ENCODE measurements at regions not wholly inside any gene's neighbourhood (a gene's known extent, or its start where the extent isn't known, plus 50 kb on each side); places are given as distances from the start of the nearest gene placed in this dataset.
"Not testable (repeated sequence)": the region's sequence is repeated elsewhere in the genome, so short reads cannot be mapped to it uniquely, and the experiment has no call there.

DNA sequence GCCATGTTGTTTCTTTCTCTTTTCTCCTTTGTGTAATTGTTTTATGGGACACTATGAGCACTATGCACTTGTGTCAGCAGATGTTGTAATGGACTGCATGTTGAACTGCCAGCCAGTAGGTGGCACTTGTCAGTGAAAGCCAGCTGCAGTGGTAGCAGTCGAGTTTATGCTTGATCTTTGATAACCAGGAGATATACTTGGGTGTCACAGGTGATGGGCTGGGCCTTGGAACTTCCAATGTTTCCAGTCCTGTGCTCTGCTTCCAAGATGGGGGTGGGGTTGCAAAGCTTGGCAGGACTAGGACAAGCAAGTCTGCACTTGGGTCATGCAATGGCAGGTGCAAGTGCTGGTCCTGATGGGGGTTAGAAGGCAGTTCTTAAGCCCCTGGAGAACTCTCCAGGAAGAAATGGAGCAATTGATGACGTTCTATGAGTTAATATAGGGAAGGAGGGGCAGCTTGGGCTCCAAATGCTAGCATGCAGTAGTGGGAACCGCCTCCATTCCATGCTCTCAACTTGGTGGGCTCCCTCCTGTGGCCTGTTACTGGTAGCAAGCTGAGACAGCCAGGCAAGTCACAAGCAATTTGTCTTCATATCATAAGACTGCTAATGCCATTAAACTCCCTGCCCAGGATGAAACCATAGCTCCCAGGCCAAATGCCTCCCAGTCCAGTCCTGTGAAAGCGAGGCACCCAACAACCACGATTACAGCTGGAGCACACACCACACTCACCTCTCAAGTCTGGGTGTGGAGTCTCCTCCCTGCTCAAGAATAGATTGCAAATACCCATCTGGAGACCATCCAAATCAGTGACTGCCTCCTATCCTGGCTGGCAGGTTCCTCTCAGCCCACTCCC lies 287.2 kb downstream of the CGGBP1 start:
- no peaks in the 10 kb centered on the region for H3K4me1 ChIP-seq (ENCODE audit: control insufficient read depth in 2 of 2, insufficient read depth in 2 of 2, low read length in 2 of 2)
- H3K36me3 ChIP-seq (ENCODE audit: control insufficient read depth in 2 of 2, insufficient read depth in 2 of 2, low read length in 1 of 2), result no peaks in the 10 kb centered on the region
- H3K27me3 ChIP-seq (ENCODE audit: control insufficient read depth in 2 of 2, insufficient read depth in 1 of 2, low read length in 1 of 2), result no peaks in the 10 kb centered on the region
- H3K9me3 ChIP-seq (ENCODE audit: control insufficient read depth in 2 of 2, insufficient read depth in 1 of 2, low read length in 1 of 2), result no peaks in the 10 kb centered on the region
- DNase-seq (ENCODE audit: low read depth in 6 of 9, low spot score in 9 of 9), result peak in 5 of 9 donors; percentile 30 to 67 (median 44)
- WGBS, result 47% methylated on average over 5 of the region's 5 CpGs
- no peak overlapping the region for H3K4me3 ChIP-seq (ENCODE audit: low read length in 2 of 2)
- H3K27ac ChIP-seq (ENCODE audit: low read depth in 1 of 2, low read length in 1 of 2), result no peak overlapping the region

DNA sequence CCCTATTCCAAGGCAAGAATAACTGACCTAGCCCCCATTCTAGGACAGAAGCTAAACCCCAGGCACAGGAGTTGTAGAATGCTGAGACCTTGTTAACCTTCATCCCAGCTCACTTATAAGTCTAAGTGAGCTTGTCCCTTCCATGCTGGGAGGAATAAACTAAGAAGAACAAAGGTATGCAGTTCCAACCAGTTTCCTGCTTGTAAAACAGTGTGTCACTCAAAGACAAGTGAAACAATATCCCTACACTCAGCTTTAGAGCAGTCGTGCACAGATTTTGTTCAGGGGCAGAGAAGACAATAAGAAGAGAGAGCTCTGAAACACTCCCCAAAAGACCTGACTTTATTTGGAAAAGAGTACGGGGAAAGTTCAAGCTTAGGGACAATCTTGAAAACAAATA lies 292.1 kb downstream of the CGGBP1 start:
- H3K9me3 ChIP-seq (ENCODE audit: control insufficient read depth in 2 of 2, insufficient read depth in 1 of 2, low read length in 1 of 2), result peaks cover 0 to 2% of the 10 kb centered on the region in 2 donors
- WGBS, result 71% methylated on average over 2 of the region's 2 CpGs
- DNase-seq (ENCODE audit: low read depth in 6 of 9, low spot score in 9 of 9), result no peak
- no peak overlapping the region for H3K4me3 ChIP-seq (ENCODE audit: low read length in 2 of 2)
- H3K4me1 ChIP-seq (ENCODE audit: control insufficient read depth in 2 of 2, insufficient read depth in 2 of 2, low read length in 2 of 2), result no peaks in the 10 kb centered on the region
- H3K36me3 ChIP-seq (ENCODE audit: control insufficient read depth in 2 of 2, insufficient read depth in 2 of 2, low read length in 1 of 2), result no peaks in the 10 kb centered on the region
- no peak overlapping the region for H3K27ac ChIP-seq (ENCODE audit: low read depth in 1 of 2, low read length in 1 of 2)
- no peaks in the 10 kb centered on the region for H3K27me3 ChIP-seq (ENCODE audit: control insufficient read depth in 2 of 2, insufficient read depth in 1 of 2, low read length in 1 of 2)

DNA sequence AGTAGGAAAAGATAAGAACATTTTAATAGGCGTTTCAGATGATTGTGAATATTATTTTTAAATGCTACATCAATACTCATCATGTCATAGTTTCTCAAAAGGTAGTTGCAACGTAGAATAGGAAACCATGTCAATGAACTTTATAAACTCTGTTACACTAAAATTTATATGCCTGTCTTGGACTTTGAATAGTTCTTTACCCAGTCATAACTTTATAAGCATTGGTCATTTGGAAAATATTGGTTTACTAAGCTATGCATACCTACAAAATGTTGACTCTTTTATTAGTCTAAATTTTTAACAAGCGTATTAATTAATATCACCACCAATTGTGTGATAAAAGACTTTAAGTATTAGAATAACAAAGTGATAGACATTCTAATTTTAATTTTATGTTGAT lies 293.5 kb downstream of the CGGBP1 start:
- no peak for DNase-seq (ENCODE audit: low read depth in 6 of 9, low spot score in 9 of 9)
- Histone ChIP-seq H3K9me3 (ENCODE audit: control insufficient read depth in 2 of 2, insufficient read depth in 1 of 2, low read length in 1 of 2) (peaks cover 0 to 4% of the 10 kb centered on the region in 2 donors), H3K27me3 (ENCODE audit: control insufficient read depth in 2 of 2, insufficient read depth in 1 of 2, low read length in 1 of 2) (no peaks in the 10 kb centered on the region), H3K4me3 (ENCODE audit: low read length in 2 of 2) (no peak overlapping the region), H3K36me3 (ENCODE audit: control insufficient read depth in 2 of 2, insufficient read depth in 2 of 2, low read length in 1 of 2) (no peaks in the 10 kb centered on the region), H3K27ac (ENCODE audit: low read depth in 1 of 2, low read length in 1 of 2) (no peak overlapping the region), H3K4me1 (ENCODE audit: control insufficient read depth in 2 of 2, insufficient read depth in 2 of 2, low read length in 2 of 2) (no peaks in the 10 kb centered on the region)
- 96% methylated on average over 3 of the region's 3 CpGs for WGBS

DNA sequence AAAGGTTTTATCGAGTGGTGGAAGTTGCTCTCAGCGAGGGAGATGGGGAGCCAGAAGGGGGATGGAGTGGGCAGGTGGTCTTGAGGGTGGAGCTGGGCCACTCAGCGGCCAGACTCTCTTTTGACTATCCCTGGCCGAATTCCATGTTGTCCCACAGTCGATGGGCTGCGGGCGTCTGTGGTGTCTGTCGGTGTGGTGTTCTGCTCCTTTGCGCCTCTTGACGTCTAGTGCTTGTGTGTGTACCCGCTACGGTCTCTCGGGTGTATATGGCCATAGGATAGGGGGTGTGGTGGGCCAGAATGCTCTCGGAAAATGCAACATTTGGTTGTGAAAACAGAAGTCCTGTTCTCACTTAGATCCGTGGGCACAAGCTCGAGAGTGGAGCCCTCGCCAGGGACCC lies 297.0 kb downstream of the CGGBP1 start:
- Histone ChIP-seq H3K4me1 (ENCODE audit: control insufficient read depth in 2 of 2, insufficient read depth in 2 of 2, low read length in 2 of 2) (no peaks in the 10 kb centered on the region), H3K9me3 (ENCODE audit: control insufficient read depth in 2 of 2, insufficient read depth in 1 of 2, low read length in 1 of 2) (peaks cover 0 to 4% of the 10 kb centered on the region in 2 donors), H3K4me3 (ENCODE audit: low read length in 2 of 2) (no peak overlapping the region), H3K27ac (ENCODE audit: low read depth in 1 of 2, low read length in 1 of 2) (no peak overlapping the region), H3K27me3 (ENCODE audit: control insufficient read depth in 2 of 2, insufficient read depth in 1 of 2, low read length in 1 of 2) (no peaks in the 10 kb centered on the region), H3K36me3 (ENCODE audit: control insufficient read depth in 2 of 2, insufficient read depth in 2 of 2, low read length in 1 of 2) (no peaks in the 10 kb centered on the region)
- WGBS, result 98% methylated on average over 17 of the region's 17 CpGs
- no peak for DNase-seq (ENCODE audit: low read depth in 6 of 9, low spot score in 9 of 9)

DNA sequence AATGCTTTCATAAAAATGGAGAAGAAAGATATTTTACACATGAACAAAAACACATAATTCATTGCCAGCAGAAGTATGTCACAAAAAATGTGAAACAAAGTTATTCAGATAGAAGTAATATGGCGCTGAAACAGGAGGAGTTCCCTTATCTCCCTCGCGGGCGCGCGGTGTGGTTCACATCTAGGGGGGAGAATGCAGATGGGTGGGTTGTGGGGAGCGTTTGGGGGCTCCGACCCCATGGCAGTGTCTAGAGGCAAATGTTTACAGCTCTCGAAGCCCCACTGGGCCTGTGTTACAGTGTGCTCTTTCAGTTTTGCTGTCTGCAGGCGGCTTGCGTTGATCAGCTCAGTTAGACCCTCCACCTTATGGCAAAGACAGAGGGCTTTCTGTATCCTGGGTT lies 297.5 kb downstream of the CGGBP1 start:
- Histone ChIP-seq H3K4me1 (ENCODE audit: control insufficient read depth in 2 of 2, insufficient read depth in 2 of 2, low read length in 2 of 2) (no peaks in the 10 kb centered on the region), H3K27me3 (ENCODE audit: control insufficient read depth in 2 of 2, insufficient read depth in 1 of 2, low read length in 1 of 2) (no peaks in the 10 kb centered on the region), H3K27ac (ENCODE audit: low read depth in 1 of 2, low read length in 1 of 2) (no peak overlapping the region), H3K4me3 (ENCODE audit: low read length in 2 of 2) (no peak overlapping the region), H3K36me3 (ENCODE audit: control insufficient read depth in 2 of 2, insufficient read depth in 2 of 2, low read length in 1 of 2) (no peaks in the 10 kb centered on the region), H3K9me3 (ENCODE audit: control insufficient read depth in 2 of 2, insufficient read depth in 1 of 2, low read length in 1 of 2) (peaks cover 0 to 4% of the 10 kb centered on the region in 2 donors)
- 94% methylated on average over 11 of the region's 11 CpGs for WGBS
- no peak for DNase-seq (ENCODE audit: low read depth in 6 of 9, low spot score in 9 of 9)

DNA sequence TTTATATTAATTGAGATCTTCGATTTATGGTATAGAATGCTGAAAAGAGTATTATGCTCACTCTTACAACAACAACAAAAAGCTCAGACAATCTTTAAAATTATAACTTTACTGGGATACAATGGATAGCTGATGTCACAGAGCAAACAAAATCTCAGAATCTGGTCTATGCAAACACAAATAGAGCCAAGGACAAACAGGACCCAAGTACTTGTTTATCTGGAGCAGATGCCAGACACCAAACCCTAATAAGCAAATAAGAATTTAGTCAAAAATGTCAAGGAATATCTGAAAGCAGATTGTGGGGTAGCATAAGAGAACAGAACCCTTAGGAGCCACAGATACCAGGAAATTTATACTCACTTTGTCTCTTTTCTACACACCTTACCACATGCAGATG lies 302.2 kb downstream of the CGGBP1 start:
- WGBS, result 86% methylated on average over 1 of the region's 1 CpG
- Histone ChIP-seq H3K4me1 (ENCODE audit: control insufficient read depth in 2 of 2, insufficient read depth in 2 of 2, low read length in 2 of 2) (no peaks in the 10 kb centered on the region), H3K9me3 (ENCODE audit: control insufficient read depth in 2 of 2, insufficient read depth in 1 of 2, low read length in 1 of 2) (peaks cover 0 to 1% of the 10 kb centered on the region in 2 donors), H3K27me3 (ENCODE audit: control insufficient read depth in 2 of 2, insufficient read depth in 1 of 2, low read length in 1 of 2) (no peaks in the 10 kb centered on the region), H3K27ac (ENCODE audit: low read depth in 1 of 2, low read length in 1 of 2) (no peak overlapping the region), H3K4me3 (ENCODE audit: low read length in 2 of 2) (no peak overlapping the region), H3K36me3 (ENCODE audit: control insufficient read depth in 2 of 2, insufficient read depth in 2 of 2, low read length in 1 of 2) (no peaks in the 10 kb centered on the region)
- no peak for DNase-seq (ENCODE audit: low read depth in 6 of 9, low spot score in 9 of 9)

DNA sequence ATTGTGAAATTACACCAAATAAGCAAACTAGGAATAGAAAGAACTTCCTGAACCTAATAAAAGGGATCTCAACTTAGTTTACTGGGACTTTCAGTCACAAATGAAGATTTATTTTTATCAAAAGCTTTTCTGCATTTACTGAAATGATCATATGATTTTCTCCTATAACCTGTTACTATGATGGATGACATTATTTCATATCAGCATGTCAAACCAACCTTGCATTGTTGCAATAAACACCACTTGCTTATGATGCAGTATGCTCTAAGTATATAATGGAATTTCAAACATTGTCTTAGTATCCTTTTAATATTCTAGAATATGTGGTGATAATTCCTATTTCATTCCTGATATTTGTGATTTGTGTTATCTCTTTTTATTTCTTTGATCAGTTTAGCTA lies 303.0 kb downstream of the CGGBP1 start:
- no peak overlapping the region for H3K27ac ChIP-seq (ENCODE audit: low read depth in 1 of 2, low read length in 1 of 2)
- no peaks in the 10 kb centered on the region for H3K9me3 ChIP-seq (ENCODE audit: control insufficient read depth in 2 of 2, insufficient read depth in 1 of 2, low read length in 1 of 2)
- H3K4me3 ChIP-seq (ENCODE audit: low read length in 2 of 2), result no peak overlapping the region
- no peak for DNase-seq (ENCODE audit: low read depth in 6 of 9, low spot score in 9 of 9)
- H3K36me3 ChIP-seq (ENCODE audit: control insufficient read depth in 2 of 2, insufficient read depth in 2 of 2, low read length in 1 of 2), result no peaks in the 10 kb centered on the region
- H3K27me3 ChIP-seq (ENCODE audit: control insufficient read depth in 2 of 2, insufficient read depth in 1 of 2, low read length in 1 of 2), result no peaks in the 10 kb centered on the region
- H3K4me1 ChIP-seq (ENCODE audit: control insufficient read depth in 2 of 2, insufficient read depth in 2 of 2, low read length in 2 of 2), result no peaks in the 10 kb centered on the region

DNA sequence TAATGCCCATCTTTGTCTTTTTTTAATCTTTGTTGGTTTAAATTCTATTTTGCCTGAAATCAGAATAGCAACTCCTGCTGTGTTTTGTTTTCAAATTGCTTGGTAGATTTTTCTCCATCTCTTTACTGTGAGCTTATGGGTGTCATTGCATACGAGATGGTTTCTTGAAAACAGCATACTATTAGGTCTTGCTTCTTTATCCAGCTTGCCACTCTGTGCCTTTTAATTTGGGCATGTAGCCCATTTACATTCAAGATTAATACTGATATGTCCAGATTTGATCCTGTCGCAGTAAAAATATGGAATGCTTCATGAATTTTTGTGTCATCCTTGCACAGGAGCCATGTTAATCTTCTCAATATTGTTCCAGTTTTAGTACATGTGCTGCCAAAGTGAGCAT lies 316.6 kb downstream of the CGGBP1 start:
- no peak for DNase-seq (ENCODE audit: low read depth in 6 of 9, low spot score in 9 of 9)
- Histone ChIP-seq H3K27ac (ENCODE audit: low read depth in 1 of 2, low read length in 1 of 2) (no peak overlapping the region), H3K4me3 (ENCODE audit: low read length in 2 of 2) (no peak overlapping the region), H3K27me3 (ENCODE audit: control insufficient read depth in 2 of 2, insufficient read depth in 1 of 2, low read length in 1 of 2) (no peaks in the 10 kb centered on the region), H3K36me3 (ENCODE audit: control insufficient read depth in 2 of 2, insufficient read depth in 2 of 2, low read length in 1 of 2) (no peaks in the 10 kb centered on the region), H3K9me3 (ENCODE audit: control insufficient read depth in 2 of 2, insufficient read depth in 1 of 2, low read length in 1 of 2) (peaks cover 0 to 7% of the 10 kb centered on the region in 2 donors), H3K4me1 (ENCODE audit: control insufficient read depth in 2 of 2, insufficient read depth in 2 of 2, low read length in 2 of 2) (no peaks in the 10 kb centered on the region)
- 96% methylated on average over 2 of the region's 2 CpGs for WGBS

DNA sequence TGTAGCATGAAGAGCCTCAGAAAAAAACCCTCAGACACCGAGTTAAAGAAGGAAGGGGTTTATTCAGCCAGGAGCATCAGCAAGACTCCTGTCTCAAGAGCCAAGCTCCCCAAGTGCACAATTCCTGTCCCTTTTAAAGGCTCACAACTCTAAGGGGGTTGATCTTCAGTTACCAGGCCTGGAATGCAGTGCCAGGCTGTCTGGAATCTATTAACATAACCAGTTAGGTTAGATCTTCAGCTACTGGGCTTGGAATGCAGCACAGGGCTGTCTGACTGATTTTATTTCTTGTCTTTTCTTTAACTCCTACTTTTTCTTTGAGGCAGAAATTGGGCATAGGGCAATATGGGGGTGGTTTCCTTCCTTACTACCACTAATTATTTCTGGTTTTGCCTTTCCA lies 317.9 kb downstream of the CGGBP1 start:
- H3K9me3 ChIP-seq (ENCODE audit: control insufficient read depth in 2 of 2, insufficient read depth in 1 of 2, low read length in 1 of 2); H3K4me1 ChIP-seq (ENCODE audit: control insufficient read depth in 2 of 2, insufficient read depth in 2 of 2, low read length in 2 of 2); H3K4me3 ChIP-seq (ENCODE audit: low read length in 2 of 2); H3K27me3 ChIP-seq (ENCODE audit: control insufficient read depth in 2 of 2, insufficient read depth in 1 of 2, low read length in 1 of 2); H3K36me3 ChIP-seq (ENCODE audit: control insufficient read depth in 2 of 2, insufficient read depth in 2 of 2, low read length in 1 of 2); DNase-seq (ENCODE audit: low read depth in 6 of 9, low spot score in 9 of 9); H3K27ac ChIP-seq (ENCODE audit: low read depth in 1 of 2, low read length in 1 of 2): not testable (repeated sequence)
- WGBS, result 96% methylated on average over 1 of the region's 1 CpG

All from thymus (tissue), 11 donors.